ENCODE measurements at regions not wholly inside any gene's neighbourhood (a gene's known extent, or its start where the extent isn't known, plus 50 kb on each side); places are given as distances from the start of the nearest gene placed in this dataset.
A peak's percentile ranks its signal among the peaks of the same experiment; 100 is the strongest.

DNA sequence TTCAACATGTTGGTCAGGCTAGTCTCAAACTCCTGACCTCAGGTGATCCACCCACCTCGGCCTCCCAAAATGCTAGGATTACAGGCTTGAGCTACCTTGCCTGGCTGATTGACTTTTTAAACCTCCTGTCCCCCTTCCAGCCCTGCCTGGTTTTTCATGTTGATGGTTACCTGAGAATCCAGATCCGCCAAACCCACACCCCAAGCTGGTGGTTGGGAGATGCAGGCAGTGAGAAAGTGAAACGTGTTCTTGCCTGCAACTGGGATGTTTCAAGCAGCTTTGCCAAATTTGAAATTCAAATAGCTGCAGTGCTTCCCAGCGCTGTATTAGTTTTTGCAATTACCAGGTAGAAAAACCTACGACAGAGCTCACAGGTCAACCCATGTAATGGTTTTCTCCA, 238.3 kb upstream of the PWP1 start:
- TF ChIP-seq, protein P1, sequence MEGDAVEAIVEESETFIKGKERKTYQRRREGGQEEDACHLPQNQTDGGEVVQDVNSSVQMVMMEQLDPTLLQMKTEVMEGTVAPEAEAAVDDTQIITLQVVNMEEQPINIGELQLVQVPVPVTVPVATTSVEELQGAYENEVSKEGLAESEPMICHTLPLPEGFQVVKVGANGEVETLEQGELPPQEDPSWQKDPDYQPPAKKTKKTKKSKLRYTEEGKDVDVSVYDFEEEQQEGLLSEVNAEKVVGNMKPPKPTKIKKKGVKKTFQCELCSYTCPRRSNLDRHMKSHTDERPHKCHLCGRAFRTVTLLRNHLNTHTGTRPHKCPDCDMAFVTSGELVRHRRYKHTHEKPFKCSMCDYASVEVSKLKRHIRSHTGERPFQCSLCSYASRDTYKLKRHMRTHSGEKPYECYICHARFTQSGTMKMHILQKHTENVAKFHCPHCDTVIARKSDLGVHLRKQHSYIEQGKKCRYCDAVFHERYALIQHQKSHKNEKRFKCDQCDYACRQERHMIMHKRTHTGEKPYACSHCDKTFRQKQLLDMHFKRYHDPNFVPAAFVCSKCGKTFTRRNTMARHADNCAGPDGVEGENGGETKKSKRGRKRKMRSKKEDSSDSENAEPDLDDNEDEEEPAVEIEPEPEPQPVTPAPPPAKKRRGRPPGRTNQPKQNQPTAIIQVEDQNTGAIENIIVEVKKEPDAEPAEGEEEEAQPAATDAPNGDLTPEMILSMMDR (IDR thresholded peaks at IDR 0.05; ENCODE audit: control insufficient read depth, insufficient read depth, low read depth, low read length, missing control alignments), result no peak
- H3K4me3 ChIP-seq (ENCODE audit: control insufficient read depth, low read depth, low read length), result no peak overlapping the region
- no peak for DNase-seq (ENCODE audit: low read depth)

DNA sequence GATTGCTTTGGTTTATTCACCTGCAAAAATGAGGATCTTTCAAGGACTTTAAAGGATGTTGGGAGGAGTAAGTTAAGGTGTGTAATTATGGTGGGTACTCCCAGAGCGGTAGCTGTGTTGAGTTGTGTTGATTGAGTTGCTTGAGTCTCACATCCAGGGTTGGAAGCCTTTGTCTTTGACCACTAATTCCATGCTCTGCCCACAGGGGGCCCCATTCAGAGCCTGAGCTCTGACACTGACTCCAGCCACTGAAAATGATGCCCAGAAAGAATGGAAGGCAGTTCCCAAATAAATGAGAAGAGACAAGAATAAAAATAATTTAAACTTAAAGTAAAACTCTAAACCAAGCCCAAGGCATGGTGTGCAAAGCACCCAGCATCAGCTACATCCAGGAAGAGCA, 237.4 kb upstream of the PWP1 start:
- DNase-seq (ENCODE audit: low read depth), result no peak
- TF ChIP-seq, protein P1 (IDR thresholded peaks at IDR 0.05; ENCODE audit: control insufficient read depth, insufficient read depth, low read depth, low read length, missing control alignments), result peak; percentile 49

DNA sequence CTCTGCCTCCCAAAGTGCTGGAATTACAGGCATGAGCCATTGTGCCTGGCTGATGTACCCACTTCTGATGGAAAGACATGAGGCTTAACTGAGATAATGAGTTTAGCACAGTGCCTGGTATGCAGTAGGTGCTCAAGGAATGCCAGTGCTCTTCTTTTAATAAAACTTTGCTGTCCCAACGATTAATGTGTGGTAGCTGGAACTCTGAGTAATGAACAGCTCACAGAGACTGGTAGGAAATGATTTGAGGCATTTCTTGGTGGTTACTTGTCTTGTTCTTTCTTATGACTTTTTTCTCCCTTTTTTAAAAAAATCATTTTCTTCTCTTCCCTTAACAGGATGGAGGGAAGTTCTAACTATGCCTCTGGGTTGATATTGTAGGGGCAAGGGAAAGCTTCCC, 235.7 kb upstream of the PWP1 start:
- TF ChIP-seq, protein P1 (IDR thresholded peaks at IDR 0.05; ENCODE audit: control insufficient read depth, insufficient read depth, low read depth, low read length, missing control alignments), result no peak
- H3K4me3 ChIP-seq (ENCODE audit: control insufficient read depth, low read depth, low read length), result no peak overlapping the region
- no peak for DNase-seq (ENCODE audit: low read depth)

More for the DNA sequence above, 237.4 kb upstream of the PWP1 start:
- H3K4me3 ChIP-seq (ENCODE audit: control insufficient read depth, low read depth, low read length), result no peak overlapping the region

DNA sequence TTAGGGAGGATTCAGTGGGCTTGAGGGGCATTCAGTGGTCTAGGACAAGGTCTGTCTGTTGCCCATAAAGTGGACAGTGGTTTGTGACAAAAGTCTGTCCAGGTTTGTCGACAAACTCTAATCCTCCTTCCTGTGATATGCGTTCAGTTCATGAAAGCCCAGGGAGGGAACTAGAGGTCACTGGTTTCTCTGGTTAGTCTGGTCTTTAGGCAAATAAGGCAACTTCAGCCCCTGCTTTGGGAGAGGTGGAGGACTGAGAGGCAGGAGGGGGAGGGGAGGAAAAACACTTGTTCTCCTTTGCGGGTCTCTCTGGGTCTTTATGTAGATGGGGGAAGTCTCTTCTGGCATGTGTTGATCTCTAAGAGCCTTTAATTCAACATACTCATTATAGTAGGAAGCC, 235.1 kb upstream of the PWP1 start:
- DNase-seq (ENCODE audit: low read depth), result no peak
- no peak overlapping the region for H3K4me3 ChIP-seq (ENCODE audit: control insufficient read depth, low read depth, low read length)
- TF ChIP-seq, protein P1 (IDR thresholded peaks at IDR 0.05; ENCODE audit: control insufficient read depth, insufficient read depth, low read depth, low read length, missing control alignments), result no peak

DNA sequence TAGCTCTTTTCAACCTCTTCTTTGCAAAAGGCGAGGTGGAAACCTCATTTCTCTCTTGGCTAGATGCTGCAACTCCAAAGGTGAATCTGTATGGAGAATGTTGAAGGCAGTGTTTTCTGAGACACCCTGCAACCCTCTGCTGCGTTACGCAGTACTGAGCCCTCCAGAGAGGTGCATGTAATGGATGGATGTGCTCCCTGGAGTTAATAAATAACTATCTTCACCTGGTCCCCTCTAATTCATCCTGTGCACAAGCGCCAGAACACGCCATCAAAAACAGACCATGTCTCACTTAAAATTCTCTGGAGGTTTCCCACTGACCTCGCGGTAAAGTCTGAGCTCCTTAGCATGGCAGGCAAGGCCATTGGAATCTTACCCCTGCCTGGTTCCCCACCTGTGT, 234.4 kb upstream of the PWP1 start:
- H3K4me3 ChIP-seq (ENCODE audit: control insufficient read depth, low read depth, low read length), result no peak overlapping the region
- TF ChIP-seq, protein P1 (IDR thresholded peaks at IDR 0.05; ENCODE audit: control insufficient read depth, insufficient read depth, low read depth, low read length, missing control alignments), result no peak
- DNase-seq (ENCODE audit: low read depth), result no peak

DNA sequence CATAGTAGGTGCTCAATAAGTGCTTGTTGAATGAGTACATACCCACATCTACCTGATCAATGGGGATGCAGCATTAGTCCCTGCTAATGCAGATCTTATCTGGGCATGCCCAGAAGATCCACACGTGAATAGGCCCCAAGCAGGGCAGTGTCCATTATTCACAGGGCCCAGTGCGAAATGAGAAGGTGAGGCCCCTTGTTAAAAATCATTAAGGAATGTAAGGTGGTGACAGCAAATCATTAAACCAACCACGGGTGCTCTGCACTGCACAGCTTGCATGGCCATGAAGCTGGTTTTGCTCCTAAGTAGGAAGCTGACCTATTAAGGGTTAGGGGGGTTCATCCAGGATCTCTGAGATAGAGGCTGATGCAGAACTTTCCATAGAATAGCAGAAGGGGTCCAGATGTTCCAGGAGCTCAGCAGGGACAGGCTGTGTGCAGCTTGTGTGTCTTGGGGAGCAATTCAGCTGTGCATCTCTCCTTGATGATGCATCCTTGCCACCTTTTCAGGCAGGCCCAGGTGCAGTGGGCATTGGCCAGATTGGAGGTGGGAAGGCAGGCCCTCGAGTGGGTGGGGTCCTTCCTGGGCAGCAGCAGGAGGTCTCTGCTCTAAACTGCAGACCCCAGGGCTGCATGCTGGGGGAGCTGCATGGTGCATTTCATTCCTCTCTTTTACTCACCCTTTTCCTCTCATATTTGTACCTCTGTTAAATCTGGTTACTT, 231.3 kb upstream of the PWP1 start:
- no peak for DNase-seq (ENCODE audit: low read depth)
- TF ChIP-seq, protein P1 (IDR thresholded peaks at IDR 0.05; ENCODE audit: control insufficient read depth, insufficient read depth, low read depth, low read length, missing control alignments), result no peak
- no peak overlapping the region for H3K4me3 ChIP-seq (ENCODE audit: control insufficient read depth, low read depth, low read length)

Data from AG09309 (cell line).